Right lung (tissue), 2 donors: ENCODE measurements at regions not wholly inside any gene's neighbourhood (a gene's known extent, or its start where the extent isn't known, plus 50 kb on each side); places are given as distances from the start of the nearest gene placed in this dataset.

Source experiments
- DNase-seq, 2 donors: peaks; one replicate each; pipeline ENCODE4 v3.0.0-alpha.2; 2013

GRCh38 chrX:122770581-122770980 lies 413.5 kb upstream of the GRIA3 start:
- DNase-seq = no peak

- no peak for DNase-seq
Observed at GRCh38 chrX:122771933-122772332, 412.1 kb upstream of the GRIA3 start.

GRCh38 chrX:122777766-122778165 lies 406.3 kb upstream of the GRIA3 start:
- DNase-seq = no peak

- no peak for DNase-seq
Observed at GRCh38 chrX:122783918-122784317, 400.2 kb upstream of the GRIA3 start.

- no peak for DNase-seq
Observed at GRCh38 chrX:122787231-122787630, 396.8 kb upstream of the GRIA3 start.

GRCh38 chrX:122788216-122788615 lies 395.9 kb upstream of the GRIA3 start:
- no peak for DNase-seq

GRCh38 chrX:122790376-122791095 lies 393.5 kb upstream of the GRIA3 start:
- DNase-seq = no peak

- DNase-seq = no peak
Observed at GRCh38 chrX:122813876-122814275, 370.2 kb upstream of the GRIA3 start.

- DNase-seq = no peak
Observed at GRCh38 chrX:122816288-122816687, 367.8 kb upstream of the GRIA3 start.

GRCh38 chrX:122817321-122817955 lies 366.6 kb upstream of the GRIA3 start:
- DNase-seq = no peak

GRCh38 chrX:122818068-122818467 lies 366.0 kb upstream of the GRIA3 start:
- no peak for DNase-seq

GRCh38 chrX:122833230-122833629 lies 350.8 kb upstream of the GRIA3 start:
- no peak for DNase-seq

GRCh38 chrX:122835886-122836285 lies 348.2 kb upstream of the GRIA3 start:
- DNase-seq = no peak

GRCh38 chrX:122850326-122850725 lies 333.8 kb upstream of the GRIA3 start:
- DNase-seq = no peak

- no peak for DNase-seq
Observed at GRCh38 chrX:122856205-122856604, 327.9 kb upstream of the GRIA3 start.

- no peak for DNase-seq
Observed at GRCh38 chrX:122857734-122858133, 326.3 kb upstream of the GRIA3 start.

GRCh38 chrX:122863067-122863466 lies 321.0 kb upstream of the GRIA3 start:
- no peak for DNase-seq

GRCh38 chrX:122866532-122866931 lies 317.5 kb upstream of the GRIA3 start:
- DNase-seq = no peak

GRCh38 chrX:122868631-122869030 lies 315.4 kb upstream of the GRIA3 start:
- DNase-seq = no peak

- no peak for DNase-seq
Observed at GRCh38 chrX:122869171-122869570, 314.9 kb upstream of the GRIA3 start.

GRCh38 chrX:122878269-122878668 lies 305.8 kb upstream of the GRIA3 start:
- DNase-seq = no peak

- no peak for DNase-seq
Observed at GRCh38 chrX:122880952-122881351, 303.1 kb upstream of the GRIA3 start.

- DNase-seq = no peak
Observed at GRCh38 chrX:122890729-122891128, 293.3 kb upstream of the GRIA3 start.

- DNase-seq = no peak
Observed at GRCh38 chrX:122906726-122907125, 277.4 kb upstream of the GRIA3 start.
